T-helper 1 cell treated with Interleukin-12 subunit alpha and Interleukin-12 subunit beta and Interleukin-4 antibody, amounts not matched to agents 30 μg/mL and 1 μg/mL, for 36 hours (primary cell): ENCODE measurements at regions not wholly inside any gene's neighbourhood (a gene's known extent, or its start where the extent isn't known, plus 50 kb on each side); places are given as distances from the start of the nearest gene placed in this dataset.

ENCODE experiments used
- H3K27ac Mint-ChIP-seq: one replicate; pipeline ENCODE4 v1.8.0; 2021; ENCODE audit warnings: mild to moderate bottlenecking, mixed read lengths
- H3K27me3 Mint-ChIP-seq: one replicate; pipeline ENCODE4 v1.8.0; 2021; ENCODE audit warnings: low read depth, mixed read lengths
- H3K36me3 Mint-ChIP-seq: one replicate; pipeline ENCODE4 v1.8.0; 2021; ENCODE audit warnings: low read depth, mixed read lengths
- H3K4me1 Mint-ChIP-seq: one replicate; pipeline ENCODE4 v1.8.0; 2021; ENCODE audit warnings: low read depth, mixed read lengths
- H3K4me3 Mint-ChIP-seq: one replicate; pipeline ENCODE4 v1.8.0; 2021; ENCODE audit warnings: mild to moderate bottlenecking, moderate library complexity, mixed read lengths
- H3K9me3 Mint-ChIP-seq: one replicate; pipeline ENCODE4 v1.8.0; 2021; ENCODE audit warnings: mixed read lengths

- Mint-ChIP-seq H3K27ac (no peak overlapping the region), H3K4me3 (no peak overlapping the region), H3K9me3 (no peaks in the 10 kb centered on the region), H3K27me3 (peaks cover 15% of the 10 kb centered on the region), H3K36me3 (no peaks in the 10 kb centered on the region), H3K4me1 (no peaks in the 10 kb centered on the region)
Measured at GRCh38 chr5:115355767-115356381, 59.4 kb upstream of the CCDC112 start.

DNA sequence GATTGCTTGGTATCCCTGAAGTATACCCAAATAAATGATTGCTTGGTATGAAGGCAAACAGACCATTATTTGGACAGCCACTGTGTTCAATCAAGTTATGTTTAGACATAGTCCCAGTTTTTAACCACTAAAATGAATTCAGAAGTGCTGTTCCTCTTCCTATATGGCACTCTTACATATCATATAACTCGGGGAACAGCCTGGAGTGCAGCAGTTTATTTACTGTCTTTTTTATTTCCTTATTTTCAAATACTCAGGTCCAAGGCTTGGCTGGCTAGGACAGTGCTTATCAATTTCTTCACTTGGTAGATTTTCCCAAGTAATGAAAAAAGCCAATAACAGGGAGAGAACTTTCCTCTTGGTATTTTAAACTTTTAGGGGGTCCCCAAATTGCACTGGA is 58.6 kb upstream of the CCDC112 start:
- Mint-ChIP-seq H3K4me3 (no peak overlapping the region), H3K36me3 (no peaks in the 10 kb centered on the region), H3K9me3 (no peaks in the 10 kb centered on the region), H3K4me1 (no peaks in the 10 kb centered on the region), H3K27me3 (peaks cover 17% of the 10 kb centered on the region), H3K27ac (no peak overlapping the region)

GRCh38 chr5:115354246-115354645 is 57.8 kb upstream of the CCDC112 start:
- Mint-ChIP-seq H3K4me3 (no peak overlapping the region), H3K36me3 (no peaks in the 10 kb centered on the region), H3K27ac (no peak overlapping the region), H3K27me3 (peaks cover 19% of the 10 kb centered on the region), H3K9me3 (no peaks in the 10 kb centered on the region), H3K4me1 (no peaks in the 10 kb centered on the region)

DNA sequence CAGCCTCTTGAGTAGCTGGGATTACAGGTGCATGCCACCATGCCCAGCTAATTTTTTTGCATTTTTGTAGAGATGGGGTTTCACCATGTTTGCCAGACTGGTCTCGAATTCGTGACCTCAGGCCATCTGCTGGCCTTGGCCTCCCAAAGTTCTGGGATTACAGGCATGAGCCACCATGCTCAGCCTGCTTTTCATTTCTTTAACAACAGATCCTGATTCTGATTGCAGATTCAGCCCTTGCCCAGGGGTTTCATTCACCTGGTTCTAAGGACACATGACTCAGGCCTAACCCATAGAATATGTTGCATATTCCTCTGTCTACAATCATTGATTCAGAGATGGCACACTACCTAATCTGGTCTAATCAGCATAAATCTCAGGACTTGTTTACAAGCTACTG is 56.1 kb upstream of the CCDC112 start:
- H3K4me3 Mint-ChIP-seq, result no peak overlapping the region
- peaks cover 14% of the 10 kb centered on the region for H3K27me3 Mint-ChIP-seq
- H3K36me3 Mint-ChIP-seq, result no peaks in the 10 kb centered on the region
- H3K9me3 Mint-ChIP-seq, result no peaks in the 10 kb centered on the region
- no peaks in the 10 kb centered on the region for H3K4me1 Mint-ChIP-seq
- no peak overlapping the region for H3K27ac Mint-ChIP-seq

DNA sequence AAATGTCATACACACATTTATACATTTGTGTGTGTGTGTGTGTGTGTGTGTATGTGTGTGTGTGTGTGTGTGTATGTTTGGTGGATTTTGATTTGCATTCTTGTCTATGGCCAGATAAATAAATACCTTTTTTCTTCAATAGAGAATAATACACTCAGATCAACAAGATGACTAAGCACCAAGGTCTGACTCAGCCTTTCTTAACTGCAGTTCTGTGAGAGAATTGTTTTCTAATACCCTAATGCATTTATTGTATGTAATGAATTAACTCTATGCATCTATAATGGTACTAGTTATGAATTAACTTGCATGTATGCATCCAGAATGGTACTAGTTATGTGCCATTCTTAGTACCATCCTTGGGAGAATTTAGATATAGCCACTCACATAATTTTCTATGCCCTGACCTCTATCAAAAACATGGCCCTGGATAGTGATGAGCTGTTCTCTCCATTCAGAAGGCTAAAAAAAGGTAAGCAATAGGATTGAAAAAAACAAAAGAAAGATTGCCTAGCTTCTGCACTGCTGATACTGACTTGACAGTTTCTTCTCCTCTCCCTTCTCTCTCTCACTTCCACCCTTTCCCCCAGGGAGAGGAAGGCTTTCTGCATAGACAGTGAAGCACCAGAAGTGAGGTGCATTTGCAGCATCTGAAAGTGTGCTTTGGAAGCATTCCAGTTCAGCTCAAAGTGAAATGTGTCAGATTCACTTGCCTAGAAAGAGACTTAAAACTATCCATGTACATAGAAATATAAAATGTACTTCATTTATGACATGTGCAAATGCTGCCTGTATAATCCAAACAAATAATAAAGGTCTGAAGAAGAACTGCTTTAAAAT is 55.1 kb upstream of the CCDC112 start:
- Mint-ChIP-seq H3K27me3 (peaks cover 16% of the 10 kb centered on the region), H3K9me3 (no peaks in the 10 kb centered on the region), H3K4me3 (no peak overlapping the region), H3K27ac (no peak overlapping the region), H3K36me3 (no peaks in the 10 kb centered on the region), H3K4me1 (no peaks in the 10 kb centered on the region)

DNA sequence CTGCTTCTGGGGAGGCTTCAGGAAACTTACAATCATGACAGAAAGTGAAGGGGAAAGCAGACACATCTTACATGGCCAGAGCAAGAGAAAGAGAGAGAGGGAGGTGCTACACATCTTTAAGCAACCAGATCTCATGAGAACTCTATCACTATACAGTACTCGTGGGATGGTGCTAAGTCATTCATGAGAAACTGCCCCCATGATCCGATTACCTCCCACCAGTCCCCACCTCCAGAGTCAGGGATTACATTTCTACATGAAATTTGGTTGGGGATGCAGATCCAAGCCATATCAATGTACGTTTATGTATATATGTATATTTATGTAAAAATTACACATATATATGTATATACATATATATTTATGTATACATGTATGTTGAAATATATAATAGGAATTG is 54.4 kb upstream of the CCDC112 start:
- Mint-ChIP-seq H3K36me3 (no peaks in the 10 kb centered on the region), H3K27ac (no peak overlapping the region), H3K27me3 (peaks cover 18% of the 10 kb centered on the region), H3K4me3 (no peak overlapping the region), H3K4me1 (no peaks in the 10 kb centered on the region), H3K9me3 (no peaks in the 10 kb centered on the region)

- Mint-ChIP-seq H3K27ac (no peak overlapping the region), H3K36me3 (no peaks in the 10 kb centered on the region), H3K9me3 (no peaks in the 10 kb centered on the region), H3K4me1 (no peaks in the 10 kb centered on the region), H3K27me3 (peaks cover 26% of the 10 kb centered on the region), H3K4me3 (no peak overlapping the region)
Measured at GRCh38 chr5:115349001-115349817, 52.8 kb upstream of the CCDC112 start.

DNA sequence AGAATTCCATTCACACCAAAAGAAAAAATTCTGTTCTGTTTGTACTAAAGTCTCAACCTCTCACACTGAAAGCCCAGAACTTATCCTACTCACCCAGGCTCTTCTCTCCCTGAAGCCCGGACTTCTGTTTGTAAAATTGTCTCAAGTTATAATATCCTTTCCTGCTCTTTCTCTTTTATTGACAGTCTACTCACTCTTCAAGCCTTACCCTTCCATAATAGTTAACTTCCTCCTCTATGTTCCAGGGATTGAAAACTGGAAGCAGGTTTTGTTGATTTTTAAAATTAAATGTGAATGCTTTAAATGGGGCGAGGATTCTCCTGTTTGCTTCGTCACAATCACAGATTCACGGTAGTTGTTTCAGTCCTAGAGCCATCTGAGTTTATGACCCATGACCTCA is 51.7 kb upstream of the CCDC112 start:
- H3K36me3 Mint-ChIP-seq, result no peaks in the 10 kb centered on the region
- no peaks in the 10 kb centered on the region for H3K9me3 Mint-ChIP-seq
- no peaks in the 10 kb centered on the region for H3K4me1 Mint-ChIP-seq
- peaks cover 26% of the 10 kb centered on the region for H3K27me3 Mint-ChIP-seq
- H3K4me3 Mint-ChIP-seq, result no peak overlapping the region
- H3K27ac Mint-ChIP-seq, result no peak overlapping the region
